Brain microvascular endothelial cell (primary cell): ENCODE measurements at regions not wholly inside any gene's neighbourhood (a gene's known extent, or its start where the extent isn't known, plus 50 kb on each side); places are given as distances from the start of the nearest gene placed in this dataset.

Experiments
- DNase-seq: peaks from one replicate; pipeline ENCODE4 v3.0.0-alpha.2; 2020
- H3K27ac ChIP-seq: fragments of 250-450 bp; sonication (Bioruptor Pico); 2 replicates; pipeline ENCODE4 v1.5.1; 2020; ENCODE audit warnings: mild to moderate bottlenecking, moderate library complexity
- H3K27me3 ChIP-seq: fragments of 250-450 bp; sonication (Bioruptor Pico); replicated peaks from 2 replicates; pipeline ENCODE4 v1.5.1; 2020; ENCODE audit warnings: mild to moderate bottlenecking
- H3K36me3 ChIP-seq: fragments of 250-450 bp; sonication (Bioruptor Pico); replicated peaks from 2 replicates; pipeline ENCODE4 v1.5.1; 2020; ENCODE audit warnings: mild to moderate bottlenecking
- H3K4me3 ChIP-seq: 2 replicates; pipeline ENCODE4 v1.5.1; 2011; ENCODE audit warnings: low read depth, mild to moderate bottlenecking, control low read depth, low read length, moderate library complexity
- CTCF ChIP-seq: IDR thresholded peaks from 2 replicates; pipeline ENCODE4 v1.5.1; 2011; ENCODE audit warnings: low read depth, mild to moderate bottlenecking, moderate library complexity, low read length, control low read depth, inconsistent platforms; ENCODE audit errors: missing control alignments
- in situ Hi-C: cut with HindIII; loops from 2 replicates; pipeline ENCODE4 v1.10.0; 2017; ENCODE audit warnings: low sequenced_read_pairs, low pct_ligation_motif_present

GRCh38 chr1:59045137-59045536 lies 251.8 kb upstream of the FGGY start:
- in situ Hi-C loops: no loop called here
- no peak overlapping the region for H3K4me3 ChIP-seq
- H3K27ac ChIP-seq: no peak overlapping the region
- no peaks in the 10 kb centered on the region for H3K36me3 ChIP-seq
- no peaks in the 10 kb centered on the region for H3K27me3 ChIP-seq
- no peak for DNase-seq
- no peak for TF ChIP-seq CTCF

GRCh38 chr1:59045636-59046035 lies 251.3 kb upstream of the FGGY start:
- H3K27me3 ChIP-seq: no peaks in the 10 kb centered on the region
- H3K36me3 ChIP-seq: no peaks in the 10 kb centered on the region
- no peak for TF ChIP-seq CTCF
- H3K27ac ChIP-seq: no peak overlapping the region
- DNase-seq: no peak
- in situ Hi-C loops: no loop called here
- H3K4me3 ChIP-seq: no peak overlapping the region

- no peaks in the 10 kb centered on the region for H3K36me3 ChIP-seq
- no peak for TF ChIP-seq CTCF
- no peak overlapping the region for H3K27ac ChIP-seq
- no peak overlapping the region for H3K4me3 ChIP-seq
- in situ Hi-C loops: no loop called here
- H3K27me3 ChIP-seq: no peaks in the 10 kb centered on the region
- DNase-seq: no peak
Measured at GRCh38 chr1:59046134-59046533, 250.8 kb upstream of the FGGY start.

GRCh38 chr1:59046730-59047157 lies 250.2 kb upstream of the FGGY start:
- DNase-seq: no peak
- TF ChIP-seq CTCF: peak; percentile 24
- in situ Hi-C loops: no loop called here
- H3K4me3 ChIP-seq: no peak overlapping the region
- no peak overlapping the region for H3K27ac ChIP-seq
- H3K27me3 ChIP-seq: no peaks in the 10 kb centered on the region
- H3K36me3 ChIP-seq: no peaks in the 10 kb centered on the region

GRCh38 chr1:59051007-59051406 lies 245.9 kb upstream of the FGGY start:
- no peaks in the 10 kb centered on the region for H3K27me3 ChIP-seq
- in situ Hi-C loops: no loop called here
- no peaks in the 10 kb centered on the region for H3K36me3 ChIP-seq
- no peak overlapping the region for H3K4me3 ChIP-seq
- no peak for TF ChIP-seq CTCF
- DNase-seq: no peak
- H3K27ac ChIP-seq: no peak overlapping the region

GRCh38 chr1:59052166-59052590 lies 244.7 kb upstream of the FGGY start:
- TF ChIP-seq CTCF: no peak
- Histone ChIP-seq H3K4me3 (no peak overlapping the region), H3K36me3 (no peaks in the 10 kb centered on the region), H3K27me3 (no peaks in the 10 kb centered on the region), H3K27ac (no peak overlapping the region)
- no peak for DNase-seq
- in situ Hi-C loops: no loop called here
